Left ventricle myocardium inferior (tissue), 1 donor: ENCODE measurements at regions not wholly inside any gene's neighbourhood (a gene's known extent, or its start where the extent isn't known, plus 50 kb on each side); places are given as distances from the start of the nearest gene placed in this dataset.

Source experiments
- DNase-seq: peaks from one replicate; pipeline ENCODE4 v3.0.0-alpha.2; 2020
- H3K27ac ChIP-seq: fragments of 200-600 bp; replicated peaks from 2 replicates; pipeline ENCODE4 v1.8.0; 2021
- H3K27me3 ChIP-seq: fragments of 200-600 bp; 2 replicates; pipeline ENCODE4 v1.8.0; 2021; ENCODE audit warnings: low read depth
- H3K36me3 ChIP-seq: fragments of 200-600 bp; 2 replicates; pipeline ENCODE4 v1.8.0; 2021
- H3K4me1 ChIP-seq: fragments of 200-600 bp; 2 replicates; pipeline ENCODE4 v1.8.0; 2021
- H3K4me3 ChIP-seq: fragments of 200-600 bp; 2 replicates; pipeline ENCODE4 v1.8.0; 2021; ENCODE audit warnings: mild to moderate bottlenecking, moderate library complexity
- H3K9me3 ChIP-seq: fragments of 200-600 bp; replicated peaks from 2 replicates; pipeline ENCODE4 v1.8.0; 2021
- intact Hi-C: fragments of 100-400 bp; cut with micrococcal nuclease; formaldehyde crosslinking; loops from one replicate; pipeline ENCODE4 v1.11.0; 2022
- TF ChIP-seq, protein P1 (sequence below): fragments of 200-600 bp; IDR thresholded peaks from 2 replicates; pipeline ENCODE4 v1.8.0; 2021; ENCODE audit warnings: antibody characterized with exemption, mild to moderate bottlenecking, borderline replicate concordance
- donor health status: DM: no; HTN: yes; CAD: no; lungs with severe emphysema.

- Histone ChIP-seq H3K27me3 (no peaks in the 10 kb centered on the region), H3K4me1 (no peaks in the 10 kb centered on the region), H3K9me3 (peaks cover 11% of the 10 kb centered on the region), H3K36me3 (no peaks in the 10 kb centered on the region), H3K4me3 (no peak overlapping the region), H3K27ac (no peak overlapping the region)
- intact Hi-C loops, result no loop called here
- no peak for DNase-seq
- TF ChIP-seq, protein P1, sequence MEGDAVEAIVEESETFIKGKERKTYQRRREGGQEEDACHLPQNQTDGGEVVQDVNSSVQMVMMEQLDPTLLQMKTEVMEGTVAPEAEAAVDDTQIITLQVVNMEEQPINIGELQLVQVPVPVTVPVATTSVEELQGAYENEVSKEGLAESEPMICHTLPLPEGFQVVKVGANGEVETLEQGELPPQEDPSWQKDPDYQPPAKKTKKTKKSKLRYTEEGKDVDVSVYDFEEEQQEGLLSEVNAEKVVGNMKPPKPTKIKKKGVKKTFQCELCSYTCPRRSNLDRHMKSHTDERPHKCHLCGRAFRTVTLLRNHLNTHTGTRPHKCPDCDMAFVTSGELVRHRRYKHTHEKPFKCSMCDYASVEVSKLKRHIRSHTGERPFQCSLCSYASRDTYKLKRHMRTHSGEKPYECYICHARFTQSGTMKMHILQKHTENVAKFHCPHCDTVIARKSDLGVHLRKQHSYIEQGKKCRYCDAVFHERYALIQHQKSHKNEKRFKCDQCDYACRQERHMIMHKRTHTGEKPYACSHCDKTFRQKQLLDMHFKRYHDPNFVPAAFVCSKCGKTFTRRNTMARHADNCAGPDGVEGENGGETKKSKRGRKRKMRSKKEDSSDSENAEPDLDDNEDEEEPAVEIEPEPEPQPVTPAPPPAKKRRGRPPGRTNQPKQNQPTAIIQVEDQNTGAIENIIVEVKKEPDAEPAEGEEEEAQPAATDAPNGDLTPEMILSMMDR, result peak; percentile 32
These were observed 361.2 kb downstream of the ATP23 start for GRCh38 chr12:58302487-58303011.

- no peaks in the 10 kb centered on the region for H3K36me3 ChIP-seq
- peaks cover 15% of the 10 kb centered on the region for H3K9me3 ChIP-seq
- no peaks in the 10 kb centered on the region for H3K27me3 ChIP-seq
- H3K27ac ChIP-seq, result no peak overlapping the region
- peaks cover 11% of the 10 kb centered on the region for H3K4me1 ChIP-seq
- intact Hi-C loops, result no loop called here
- H3K4me3 ChIP-seq, result no peak overlapping the region
- TF ChIP-seq, protein P1, result no peak
- DNase-seq, result no peak
These were observed 365.1 kb downstream of the ATP23 start for GRCh38 chr12:58306266-58307000.

GRCh38 chr12:58309806-58310205 lies 368.4 kb downstream of the ATP23 start:
- Histone ChIP-seq H3K4me1 (peaks cover 11% of the 10 kb centered on the region), H3K9me3 (peaks cover 15% of the 10 kb centered on the region), H3K27me3 (no peaks in the 10 kb centered on the region), H3K27ac (no peak overlapping the region), H3K4me3 (no peak overlapping the region), H3K36me3 (no peaks in the 10 kb centered on the region)
- intact Hi-C loops, result no loop called here
- no peak for DNase-seq
- TF ChIP-seq, protein P1, result no peak

GRCh38 chr12:58310368-58310767 lies 369.0 kb downstream of the ATP23 start:
- intact Hi-C loops, result no loop called here
- no peak overlapping the region for H3K27ac ChIP-seq
- TF ChIP-seq, protein P1, result no peak

DNA sequence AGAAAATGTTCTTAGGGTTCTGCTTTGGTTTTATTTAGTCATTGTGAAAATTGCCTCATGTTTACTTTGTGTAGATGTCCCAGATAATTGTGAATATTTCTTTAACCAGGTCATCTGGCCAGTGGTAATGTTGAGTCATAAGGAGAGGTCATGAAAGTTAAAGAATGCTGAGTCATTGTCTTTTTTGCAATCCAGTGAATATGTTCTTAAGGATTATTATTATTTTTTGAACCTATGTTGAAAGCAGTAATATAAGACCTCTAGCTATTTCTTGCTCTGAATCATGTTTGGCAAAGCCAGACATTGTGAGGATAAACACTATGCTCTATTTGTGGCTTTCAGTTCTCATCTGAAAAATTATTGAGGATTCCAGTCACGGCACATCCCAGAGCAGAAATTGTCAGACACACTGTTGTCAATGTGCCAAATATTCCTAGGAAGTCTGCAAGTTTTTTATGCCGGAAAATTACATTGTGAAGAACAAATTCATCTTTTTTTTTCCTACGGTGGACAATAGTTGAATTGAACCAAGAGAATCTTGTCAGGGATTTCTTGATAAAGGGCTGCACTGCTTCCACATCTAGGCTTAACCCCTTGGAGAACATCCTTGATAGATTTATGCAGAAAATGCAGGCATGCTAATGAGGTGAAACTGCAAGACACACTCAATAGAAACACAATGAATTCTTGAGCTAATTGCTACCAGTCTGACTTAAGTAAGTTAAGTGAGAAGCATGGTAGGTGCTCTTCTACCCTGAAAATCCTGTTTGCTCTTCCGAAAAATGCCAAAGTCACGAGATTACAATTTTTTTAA lies 369.6 kb downstream of the ATP23 start:
- Histone ChIP-seq H3K4me1 (peaks cover 11% of the 10 kb centered on the region), H3K36me3 (no peaks in the 10 kb centered on the region), H3K27ac (no peak overlapping the region), H3K27me3 (no peaks in the 10 kb centered on the region), H3K4me3 (no peak overlapping the region), H3K9me3 (peaks cover 15% of the 10 kb centered on the region)
- TF ChIP-seq, protein P1, result no peak
- DNase-seq, result no peak
- intact Hi-C loops, result no loop called here

More at GRCh38 chr12:58310368-58310767, 369.0 kb downstream of the ATP23 start:
- peaks cover 11% of the 10 kb centered on the region for H3K4me1 ChIP-seq
- peaks cover 15% of the 10 kb centered on the region for H3K9me3 ChIP-seq
- no peak overlapping the region for H3K4me3 ChIP-seq
- no peaks in the 10 kb centered on the region for H3K27me3 ChIP-seq
- DNase-seq, result no peak
- no peaks in the 10 kb centered on the region for H3K36me3 ChIP-seq
